ENCODE measurements at regions not wholly inside any gene's neighbourhood (a gene's known extent, or its start where the extent isn't known, plus 50 kb on each side); places are given as distances from the start of the nearest gene placed in this dataset.

DNA sequence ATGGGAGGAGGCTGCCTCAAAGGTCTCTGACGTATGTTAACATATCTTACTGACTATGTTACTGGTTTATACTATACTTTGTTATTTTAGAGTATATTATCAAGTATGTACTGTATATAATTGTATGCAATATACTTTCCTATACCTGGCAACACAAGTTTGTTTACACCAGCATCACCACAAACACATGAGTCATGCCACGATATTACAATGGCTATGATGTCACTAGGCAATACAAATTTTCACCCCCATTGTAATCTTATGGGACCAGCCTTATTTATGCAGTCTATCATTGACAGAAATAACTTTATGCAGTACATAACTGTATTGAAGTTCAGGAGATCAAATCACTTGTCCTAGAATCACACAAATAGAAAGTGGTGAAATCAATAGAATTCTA is 329.9 kb upstream of the SLC7A11 start:
- DNase-seq (ENCODE audit: low read depth, low spot score), result no peak

DNA sequence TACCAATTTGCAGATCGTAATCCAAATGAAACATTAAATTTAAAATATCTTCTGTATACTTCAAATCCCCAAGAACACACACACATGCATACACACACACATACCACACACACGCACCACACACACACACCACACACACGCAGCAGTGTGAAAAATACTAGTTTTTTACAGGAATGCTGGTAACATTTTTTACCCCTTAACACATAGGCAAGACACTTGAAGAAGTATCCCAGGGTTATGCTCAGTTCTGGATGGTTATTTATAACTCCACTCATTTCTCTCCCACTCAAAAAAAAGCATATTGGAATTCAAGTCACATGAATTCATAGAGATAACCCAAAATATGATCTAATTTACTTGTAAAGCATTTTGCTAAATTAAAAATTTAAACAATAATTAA is 325.5 kb upstream of the SLC7A11 start:
- DNase-seq (ENCODE audit: low read depth, low spot score), result no peak

DNA sequence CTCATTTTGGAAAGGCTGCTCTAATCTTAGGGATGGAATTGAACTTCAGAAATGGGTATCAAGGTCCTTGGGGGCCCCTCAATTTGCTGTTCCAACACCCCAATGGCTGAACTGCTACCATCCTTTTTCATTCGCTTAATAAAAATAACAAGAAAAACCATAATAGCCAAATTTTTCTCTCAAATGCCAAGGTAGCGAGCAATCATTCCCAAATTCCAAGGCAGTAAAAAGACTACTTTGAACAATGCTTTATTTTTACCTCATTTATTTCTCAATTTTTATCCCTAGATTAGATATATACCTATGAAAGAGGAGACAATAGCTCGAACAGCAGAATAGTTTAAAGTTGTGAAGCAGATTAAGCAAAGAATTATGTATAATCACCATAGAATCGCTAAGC is 323.4 kb upstream of the SLC7A11 start:
- DNase-seq (ENCODE audit: low read depth, low spot score), result no peak

DNA sequence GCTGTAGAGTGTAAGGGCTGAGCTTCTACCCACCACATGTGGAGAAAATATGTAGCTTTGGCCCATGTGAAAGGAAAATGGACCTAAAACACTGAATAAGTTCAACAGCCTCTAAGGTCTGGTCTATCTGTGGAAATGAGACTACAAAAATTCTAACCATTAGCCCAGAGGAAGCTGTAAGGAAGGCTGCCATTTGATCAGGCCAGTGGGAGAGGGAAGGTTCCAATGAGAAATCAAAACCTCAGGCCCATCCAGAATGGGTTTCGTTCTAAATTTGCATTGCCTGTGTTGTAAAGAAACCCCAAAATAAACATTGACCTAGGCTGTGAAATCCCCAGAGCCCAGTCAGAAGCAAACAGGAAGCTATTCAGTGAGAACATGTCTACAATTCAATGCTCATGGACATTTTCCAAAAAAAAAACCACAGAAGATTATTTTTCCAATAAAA is 320.4 kb upstream of the SLC7A11 start:
- DNase-seq (ENCODE audit: low read depth, low spot score), result no peak

DNA sequence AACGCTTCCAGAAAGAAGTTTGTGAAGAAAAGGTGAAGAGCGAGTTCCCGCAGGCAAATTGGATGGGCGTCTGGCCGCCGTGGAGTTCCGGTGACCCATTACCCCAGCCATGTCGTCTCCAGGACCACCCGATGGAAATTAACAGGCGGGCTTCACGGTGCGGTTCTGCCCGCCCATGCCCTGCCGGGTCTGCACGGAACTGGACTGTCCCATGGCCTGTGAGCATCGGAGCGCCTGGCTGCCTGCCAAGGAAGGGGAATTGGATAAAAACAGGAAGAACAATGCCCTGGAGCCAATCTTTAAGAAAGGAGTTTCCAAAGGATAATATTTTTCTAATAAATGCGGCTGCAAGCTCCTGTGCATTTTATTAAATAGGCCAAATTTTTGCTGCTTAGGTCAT is 319.8 kb upstream of the SLC7A11 start:
- no peak for DNase-seq (ENCODE audit: low read depth, low spot score)

DNA sequence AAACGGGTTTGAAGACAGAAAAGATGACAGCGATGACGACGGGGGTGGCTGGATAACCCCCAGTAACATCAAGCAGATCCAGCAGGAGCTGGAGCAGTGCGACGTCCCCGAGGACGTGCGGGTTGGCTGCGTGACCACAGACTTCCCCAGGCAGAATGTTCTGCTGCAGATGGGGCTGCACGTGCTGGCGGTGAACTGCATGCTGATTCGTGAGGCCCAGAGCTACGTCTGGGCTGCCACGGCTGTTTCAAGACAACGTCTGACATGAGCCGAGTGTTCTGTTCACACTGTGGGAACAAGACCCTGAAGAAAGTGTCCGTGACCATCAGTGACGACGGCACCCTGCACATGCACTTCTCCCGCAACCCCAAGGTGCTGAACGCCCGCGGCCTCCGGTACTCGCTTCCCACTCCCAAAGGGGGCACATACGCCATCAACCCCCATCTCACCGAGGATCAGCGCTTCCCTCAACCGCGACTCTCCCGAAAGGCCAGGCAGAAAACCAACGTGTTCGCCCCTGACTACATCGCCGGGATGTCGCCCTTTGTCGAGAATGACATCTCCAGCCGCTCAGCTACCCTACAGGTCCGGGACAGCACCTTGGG is 319.2 kb upstream of the SLC7A11 start:
- no peak for DNase-seq (ENCODE audit: low read depth, low spot score)

DNA sequence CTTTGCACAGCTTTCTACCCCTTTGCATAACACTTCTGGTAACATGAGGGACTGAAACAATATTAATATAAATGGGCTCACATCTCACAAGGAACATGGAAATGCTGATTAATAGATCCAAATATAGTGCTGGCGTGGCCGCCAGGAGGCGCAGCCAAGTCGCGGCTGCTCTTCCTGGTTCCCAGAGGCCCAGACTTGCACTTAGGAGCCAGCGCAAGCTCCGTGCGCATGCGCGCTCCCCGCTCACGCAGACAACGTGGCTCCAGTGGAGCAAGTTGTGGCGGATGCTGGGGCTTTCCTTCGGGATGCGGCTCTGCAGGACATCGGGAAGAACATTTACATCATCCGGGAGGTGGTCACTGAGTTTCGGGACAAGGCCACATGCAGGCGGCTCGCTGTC is 318.3 kb upstream of the SLC7A11 start:
- no peak for DNase-seq (ENCODE audit: low read depth, low spot score)

DNA sequence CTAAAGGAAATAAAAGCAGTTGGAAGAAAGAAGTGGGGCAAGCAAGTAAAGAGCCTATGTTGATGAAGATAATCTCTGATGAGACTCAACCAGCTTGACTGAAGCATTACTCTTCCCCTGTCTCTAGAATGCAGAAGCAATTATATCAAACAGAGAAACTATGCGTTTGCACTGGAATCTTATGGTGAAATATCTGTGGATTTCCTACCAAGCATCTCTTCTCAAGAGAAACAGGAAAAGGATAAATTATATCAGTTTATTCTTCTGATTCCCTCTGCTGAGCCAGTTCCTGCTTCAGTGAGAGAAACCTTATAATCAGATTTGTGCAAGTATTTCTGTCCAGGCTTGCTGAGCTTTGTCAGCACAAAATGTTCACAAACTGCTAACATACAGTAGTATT is 316.7 kb upstream of the SLC7A11 start:
- no peak for DNase-seq (ENCODE audit: low read depth, low spot score)

DNA sequence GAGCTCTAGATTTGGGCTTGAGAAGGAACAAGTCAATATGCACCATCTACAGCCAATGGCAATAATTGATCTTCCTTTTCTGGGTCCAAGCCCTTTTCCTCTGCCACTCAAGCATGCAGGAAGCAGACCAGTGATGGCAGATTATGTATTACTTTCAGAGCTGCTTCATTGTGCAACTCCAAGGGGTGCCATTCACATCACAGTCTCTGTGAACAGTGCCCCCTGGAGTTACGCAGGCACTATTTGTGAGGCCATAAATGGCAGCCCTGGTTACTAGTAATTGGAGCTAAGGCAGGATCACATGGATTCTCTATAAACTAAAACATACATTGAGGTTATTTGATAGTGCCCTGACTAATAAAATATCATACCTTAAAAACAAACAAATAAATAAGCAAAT is 313.4 kb upstream of the SLC7A11 start:
- no peak for DNase-seq (ENCODE audit: low read depth, low spot score)

DNA sequence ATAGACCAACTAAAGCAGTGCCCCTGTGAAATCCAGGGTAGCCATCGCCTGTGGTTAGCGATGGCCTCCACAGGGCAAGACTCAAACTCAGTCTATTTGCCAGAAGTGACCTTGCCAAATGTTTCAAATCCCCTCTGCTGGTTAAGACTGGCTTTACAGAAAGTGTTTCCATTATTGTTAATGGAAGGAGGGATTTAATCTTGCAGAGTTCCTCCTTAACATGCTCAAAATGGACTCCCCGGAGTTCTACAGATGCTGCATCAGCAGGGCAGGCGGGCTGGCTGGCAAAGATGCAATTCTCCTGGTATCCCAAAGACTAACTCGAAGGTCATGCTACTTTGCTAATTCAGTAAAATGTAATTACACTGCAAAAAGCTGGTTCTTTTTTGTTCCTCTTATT is 313.0 kb upstream of the SLC7A11 start:
- DNase-seq (ENCODE audit: low read depth, low spot score), result no peak

DNA sequence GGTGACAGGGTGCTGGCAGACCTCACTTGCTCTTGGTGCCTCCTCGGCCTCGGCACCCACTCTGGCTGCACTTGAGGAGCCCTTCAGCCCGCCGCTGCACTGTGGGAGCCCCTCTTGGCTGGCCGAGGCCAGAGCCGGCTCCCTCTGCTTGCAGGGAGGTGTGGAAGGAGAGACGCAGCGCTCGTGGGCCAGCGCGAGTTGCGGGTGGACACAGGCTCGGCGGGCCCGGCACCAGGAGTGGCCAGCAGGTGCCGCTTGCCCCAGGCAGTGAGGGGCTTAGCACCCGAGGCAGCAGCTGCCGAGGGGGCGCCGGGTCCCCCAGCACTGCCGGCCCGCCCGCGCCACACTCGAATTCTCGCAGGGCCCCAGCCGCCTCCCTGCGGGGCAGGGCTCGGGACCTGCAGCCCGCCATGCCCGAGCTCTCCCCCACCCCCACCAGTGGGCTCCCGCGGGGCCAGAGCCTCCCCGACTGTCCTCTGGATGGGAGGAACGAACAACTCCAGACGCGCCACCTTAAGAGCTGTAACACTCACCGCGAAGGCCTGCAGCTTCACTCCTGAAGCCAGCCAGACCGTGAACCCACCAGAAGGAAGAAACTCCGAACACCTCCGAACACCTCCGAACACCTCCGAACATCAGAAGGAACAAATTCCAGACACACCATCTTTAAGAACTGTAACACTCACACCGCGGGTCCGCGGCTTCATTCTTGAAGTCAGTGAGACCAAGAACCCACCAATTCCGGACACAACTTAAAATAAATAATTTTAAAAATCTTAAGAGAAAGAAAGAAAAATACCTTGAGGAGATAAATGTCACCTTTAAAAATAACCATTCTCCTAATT is 311.1 kb upstream of the SLC7A11 start:
- no peak for DNase-seq (ENCODE audit: low read depth, low spot score)

DNA sequence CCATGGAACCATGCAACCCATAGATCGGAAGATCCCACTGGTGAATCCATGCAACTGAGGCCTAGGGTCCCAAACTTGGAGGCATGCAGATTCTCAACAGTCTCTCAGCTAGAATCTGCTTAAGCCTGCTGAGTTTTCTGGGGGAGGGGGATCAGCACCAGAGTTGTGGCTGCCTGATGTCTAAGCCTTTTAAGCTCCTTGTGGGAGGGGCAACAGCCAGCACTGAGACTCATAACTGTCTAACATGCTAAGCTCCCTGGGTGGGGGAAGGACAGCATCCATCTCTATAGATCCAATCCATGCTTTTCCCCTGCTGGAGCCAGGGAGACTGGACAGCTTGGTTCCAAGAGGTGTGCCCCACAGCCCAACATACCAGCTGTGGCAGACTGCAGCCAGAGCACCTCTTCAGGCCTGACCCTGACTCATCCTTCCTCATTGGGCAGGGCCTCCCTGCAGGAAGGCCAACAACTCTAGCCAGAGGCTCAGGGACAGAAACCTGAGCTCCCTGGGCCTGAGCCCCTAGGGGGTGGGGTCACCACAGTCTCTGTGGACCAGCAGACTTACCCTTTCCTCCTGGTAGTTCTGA is 300.1 kb upstream of the SLC7A11 start:
- no peak for DNase-seq (ENCODE audit: low read depth, low spot score)

DNA sequence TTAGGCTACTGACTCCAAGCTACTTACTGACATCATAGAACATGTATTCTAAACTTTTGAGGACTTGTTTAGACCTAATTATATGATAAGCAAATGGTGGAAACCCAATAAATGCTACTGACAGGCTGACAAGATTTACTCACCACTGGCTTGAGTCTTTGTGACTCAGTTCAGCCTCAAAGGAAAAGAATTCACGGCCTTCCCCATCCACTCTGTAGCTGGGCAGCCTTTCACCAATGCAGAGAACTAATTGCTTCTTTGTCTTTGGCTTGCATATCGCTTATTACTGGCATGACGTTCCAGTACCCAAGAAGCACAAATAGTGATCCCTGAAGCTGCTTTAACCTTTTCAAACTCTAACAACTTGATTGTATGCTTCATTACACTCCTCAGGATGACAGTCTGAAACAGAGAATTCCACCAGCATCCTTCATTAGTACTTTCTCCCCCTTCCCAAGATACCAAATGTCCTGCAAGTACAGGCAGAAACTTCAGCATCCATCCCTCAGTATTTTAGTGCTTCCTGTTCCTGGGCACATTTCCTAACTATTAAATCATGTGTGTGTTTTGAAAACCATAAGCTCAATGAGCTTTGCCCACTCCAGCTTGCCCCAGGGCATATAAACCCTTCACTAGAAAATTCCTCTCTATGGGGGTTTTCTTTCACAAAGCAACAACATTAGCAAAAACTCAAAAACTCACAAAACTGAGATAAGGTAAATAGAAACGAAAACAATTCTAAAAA is 298.1 kb upstream of the SLC7A11 start:
- DNase-seq (ENCODE audit: low read depth, low spot score), result no peak

DNA sequence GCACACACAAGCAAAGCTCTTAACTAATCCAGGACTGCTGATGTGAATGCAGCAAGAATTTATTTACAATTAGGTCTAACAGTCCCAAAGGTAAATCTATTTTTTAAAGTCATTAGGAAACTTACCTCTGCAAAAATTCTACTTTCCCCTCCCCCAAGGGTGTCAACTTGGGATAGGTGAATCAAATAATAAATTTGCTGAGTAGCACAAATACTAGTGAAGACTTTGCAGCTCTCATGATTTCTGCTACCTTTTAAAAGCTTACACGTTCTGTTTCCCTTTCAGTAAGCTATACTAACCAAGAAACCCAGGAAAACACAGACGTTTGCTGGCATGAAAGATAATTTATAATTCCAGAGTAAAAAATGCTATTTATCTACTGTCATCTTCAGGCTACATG is 296.6 kb upstream of the SLC7A11 start:
- no peak for DNase-seq (ENCODE audit: low read depth, low spot score)

DNA sequence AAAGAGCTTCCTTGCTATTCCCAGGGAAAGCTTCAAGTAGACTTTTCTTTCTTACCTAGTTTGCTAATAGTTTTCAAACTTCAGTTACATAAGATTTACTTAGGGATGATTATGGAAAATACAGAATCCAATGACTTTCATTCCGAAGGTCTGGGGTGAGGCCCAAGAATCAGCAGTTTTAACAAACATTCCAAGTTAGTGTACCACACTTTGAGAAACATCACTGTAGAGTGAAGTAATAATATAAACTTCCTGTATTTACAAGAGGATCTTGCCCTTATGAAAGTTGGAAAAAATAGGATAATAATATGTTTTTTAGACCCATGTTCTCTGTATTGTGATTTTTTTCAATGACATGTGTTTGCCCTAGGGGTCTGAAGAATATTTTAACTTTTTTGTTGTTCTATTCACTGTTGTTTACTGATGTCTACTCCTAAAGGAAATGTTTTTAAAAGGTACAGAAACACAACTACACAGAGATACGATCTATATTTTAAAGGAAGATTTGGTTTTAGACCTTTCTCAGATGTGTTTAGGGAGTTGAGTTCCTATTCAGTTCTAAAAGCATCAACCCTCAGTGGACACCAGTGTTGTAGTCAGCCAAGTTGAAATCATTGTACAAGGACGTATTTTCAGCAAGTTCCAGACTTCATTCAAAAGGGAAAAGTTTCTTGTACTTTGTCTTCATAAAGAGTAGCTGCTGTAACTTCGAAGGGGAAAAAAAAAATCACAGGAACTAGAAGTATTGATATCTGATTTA is 295.8 kb upstream of the SLC7A11 start:
- no peak for DNase-seq (ENCODE audit: low read depth, low spot score)

DNA sequence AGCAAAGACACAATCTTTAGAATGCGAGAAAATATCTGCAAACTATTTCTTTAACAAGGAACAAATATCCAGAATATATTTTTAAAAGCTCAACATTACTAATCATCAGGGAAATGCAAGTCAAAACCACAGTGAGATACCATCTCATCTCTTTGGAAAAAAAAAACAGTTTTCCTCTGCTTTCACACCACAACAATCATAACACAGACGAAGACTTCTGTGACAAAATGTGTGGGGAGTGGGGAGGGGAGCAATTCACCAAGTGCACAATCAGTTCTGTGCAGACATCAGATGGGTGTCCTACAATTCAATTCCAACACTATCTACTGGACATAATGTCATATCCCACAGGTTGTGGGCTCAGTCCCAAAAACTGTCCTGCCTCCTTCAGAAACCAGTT is 293.2 kb upstream of the SLC7A11 start:
- no peak for DNase-seq (ENCODE audit: low read depth, low spot score)

DNA sequence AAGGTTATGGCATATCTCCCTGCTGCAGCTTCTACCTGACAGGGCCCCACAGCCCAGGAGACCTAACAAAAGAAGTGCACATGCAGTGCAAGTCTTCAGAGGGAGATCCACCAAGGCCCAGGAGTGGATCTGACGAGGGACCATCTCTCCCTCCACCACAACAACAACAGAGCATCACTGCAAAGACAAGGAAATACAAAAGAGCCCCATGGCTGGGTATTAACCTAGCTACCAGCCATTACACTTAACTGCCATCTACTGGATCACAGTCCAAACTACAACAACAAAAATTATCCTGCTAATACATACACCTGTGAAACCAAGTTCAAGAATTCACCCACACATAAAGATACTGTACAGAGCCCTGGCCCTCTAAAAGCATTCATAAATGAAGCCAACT is 280.2 kb upstream of the SLC7A11 start:
- no peak for DNase-seq (ENCODE audit: low read depth, low spot score)

DNA sequence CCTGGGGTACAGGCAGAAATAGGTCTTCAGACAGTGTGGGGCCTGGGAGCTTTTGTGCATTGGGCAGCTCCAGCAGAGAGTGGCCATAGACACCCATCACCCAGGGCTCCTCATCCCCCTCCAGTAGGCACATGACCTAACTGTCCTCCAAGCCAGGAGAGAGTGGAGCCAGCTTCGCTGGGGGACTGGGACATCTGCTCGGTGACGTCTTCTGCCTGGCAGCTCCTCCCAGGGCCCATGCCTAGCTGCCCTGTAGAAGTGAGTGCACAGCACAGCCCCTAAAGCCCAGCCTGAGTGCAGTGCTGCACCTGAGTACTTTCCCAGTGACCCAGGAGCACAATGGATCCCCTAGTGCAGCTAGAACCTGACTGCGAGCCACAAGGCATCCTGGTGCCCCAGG is 279.7 kb upstream of the SLC7A11 start:
- no peak for DNase-seq (ENCODE audit: low read depth, low spot score)

DNA sequence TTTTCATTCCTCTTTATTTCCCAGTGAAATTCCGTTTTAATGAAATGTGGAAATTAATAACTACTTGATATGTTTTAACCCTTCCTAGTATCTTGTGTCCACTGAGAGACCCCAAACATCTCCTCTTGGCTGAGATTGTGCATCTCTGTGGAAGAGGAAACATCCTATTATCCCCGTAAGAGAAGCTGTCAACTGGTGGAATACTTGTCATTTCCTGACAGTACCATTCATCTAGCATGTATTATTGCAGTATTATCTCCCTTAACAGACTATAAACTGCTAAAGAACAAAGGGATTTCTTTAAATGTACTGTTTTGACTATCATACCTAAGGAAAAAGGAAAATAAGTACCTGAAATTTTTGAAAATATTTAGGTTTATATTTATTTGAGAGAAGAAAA is 277.3 kb upstream of the SLC7A11 start:
- no peak for DNase-seq (ENCODE audit: low read depth, low spot score)

DNA sequence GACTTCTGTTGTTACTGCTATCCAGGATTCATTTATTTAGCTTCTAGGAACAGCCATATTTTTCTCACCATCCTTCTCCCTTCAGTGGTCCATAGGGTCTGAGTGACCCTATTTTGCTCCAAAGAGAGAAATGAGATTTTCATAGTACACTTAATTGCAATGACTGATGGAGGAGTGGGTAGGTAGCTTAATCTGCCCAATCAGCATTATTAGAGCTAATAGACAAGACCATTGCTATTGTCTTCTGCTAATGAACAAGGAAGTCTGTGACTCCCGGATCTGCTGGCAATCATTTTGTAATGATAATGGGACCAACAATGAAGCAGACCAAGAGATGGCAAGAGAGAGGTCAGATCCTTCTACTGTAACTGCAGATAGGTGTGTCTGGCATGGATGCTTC is 271.4 kb upstream of the SLC7A11 start:
- DNase-seq (ENCODE audit: low read depth, low spot score), result no peak

DNA sequence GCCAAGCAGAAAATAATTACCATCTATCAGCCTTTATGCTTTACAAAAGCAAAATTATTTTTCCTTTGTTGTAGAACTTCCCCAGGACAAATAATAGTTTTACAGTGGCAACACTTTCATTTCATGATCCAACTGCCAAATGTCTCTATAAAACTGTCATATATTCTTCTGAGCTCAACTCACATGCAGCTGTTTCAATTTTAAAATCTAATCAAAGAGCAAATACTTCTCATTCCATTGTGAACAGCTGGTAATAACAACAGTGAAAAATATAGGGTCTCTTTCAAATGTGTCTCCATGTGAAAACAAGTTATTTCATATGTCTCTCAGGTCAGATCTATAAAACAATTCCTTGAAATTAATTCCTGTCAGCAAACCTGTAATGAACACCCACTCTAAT is 270.6 kb upstream of the SLC7A11 start:
- DNase-seq (ENCODE audit: low read depth, low spot score), result no peak

DNA sequence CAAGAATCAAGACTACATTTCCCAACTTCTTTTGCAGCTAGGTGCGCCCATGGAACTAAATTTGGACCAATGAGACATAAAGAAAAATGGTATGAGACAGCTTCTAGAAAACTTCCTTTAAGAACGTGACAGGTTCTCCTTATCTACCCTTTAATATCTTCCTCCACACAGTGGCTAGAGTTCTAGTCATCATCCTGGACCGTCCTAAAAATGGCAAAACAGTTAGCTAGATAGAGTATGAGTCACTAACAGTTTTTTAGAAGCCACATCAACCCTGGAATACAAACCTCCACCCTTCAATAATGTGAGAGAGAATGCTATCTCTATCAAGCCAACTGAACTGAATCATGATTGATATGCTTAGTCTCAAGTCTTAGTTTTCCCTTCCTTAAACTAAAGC is 267.9 kb upstream of the SLC7A11 start:
- no peak for DNase-seq (ENCODE audit: low read depth, low spot score)
